T47D (cell line): ENCODE measurements at regions not wholly inside any gene's neighbourhood (a gene's known extent, or its start where the extent isn't known, plus 50 kb on each side); places are given as distances from the start of the nearest gene placed in this dataset.
"Not testable (repeated sequence)": the region's sequence is repeated elsewhere in the genome, so short reads cannot be mapped to it uniquely, and the experiment has no call there.

ENCODE experiments used
- DNase-seq, 2 experiments: peaks; one replicate each; pipeline versions ENCODE4 v3.0.0 to v3.0.0-alpha.2; 2011 to 2012; ENCODE audit warnings: low read depth in 1 of 2, low spot score in 1 of 2
- JUND ChIP-seq: IDR thresholded peaks from 2 replicates; pipeline ENCODE4 v1.6.1; 2012; ENCODE audit warnings: low read depth
- in situ Hi-C: cut with HindIII; loops from 2 replicates; pipeline ENCODE4 v1.10.0; 2016; ENCODE audit warnings: low sequenced_read_pairs, low pct_unique_long_range_greater_than_20kb

DNA sequence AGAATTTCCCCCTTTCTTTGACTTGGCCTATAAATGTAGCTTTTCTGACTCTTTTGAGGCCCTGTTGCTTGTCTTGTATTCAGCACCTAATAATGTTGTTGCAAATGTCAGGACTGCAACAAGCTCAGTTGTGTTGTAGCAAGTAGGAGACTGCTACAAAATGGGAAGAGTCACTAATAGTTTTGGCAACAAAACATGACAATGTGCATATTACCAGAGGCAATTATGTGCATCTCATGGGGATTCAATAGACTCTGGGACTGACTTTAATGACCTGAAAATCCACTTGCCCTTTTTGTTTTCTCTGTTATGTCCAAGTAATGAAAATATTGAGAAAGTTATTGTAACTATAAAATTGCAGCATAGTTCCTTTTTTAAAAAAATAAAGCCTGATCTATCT lies 368.4 kb downstream of the OSTF1 start:
- no peak for TF ChIP-seq JUND
- no peak for DNase-seq
- in situ Hi-C loops, result no loop called here

DNA sequence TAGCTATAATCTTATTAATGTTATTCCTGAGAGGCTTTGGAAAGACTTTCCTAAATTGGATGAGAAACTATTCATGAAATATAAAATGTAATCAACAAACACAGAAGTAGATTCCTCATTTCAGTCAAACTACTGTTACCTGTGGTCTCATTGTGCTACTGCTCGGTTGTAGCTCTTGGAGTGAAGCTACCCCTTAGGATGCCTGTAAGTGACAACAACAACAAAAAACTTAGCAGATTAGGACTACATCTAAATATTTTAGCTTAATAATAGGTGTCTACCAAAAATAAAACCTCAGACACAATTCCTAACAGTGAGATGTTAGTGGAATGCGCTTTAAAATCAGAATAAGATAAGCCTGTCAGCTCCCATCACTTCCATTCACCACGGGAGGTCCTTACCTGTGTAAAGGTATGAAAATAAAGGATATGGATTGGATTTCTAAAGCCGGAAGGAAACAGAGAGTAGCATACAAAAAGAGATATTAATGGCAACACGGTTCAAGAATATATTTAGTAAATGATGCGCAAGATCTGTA lies 369.2 kb downstream of the OSTF1 start:
- in situ Hi-C loops, result no loop called here
- DNase-seq, result no peak
- TF ChIP-seq JUND, result no peak

DNA sequence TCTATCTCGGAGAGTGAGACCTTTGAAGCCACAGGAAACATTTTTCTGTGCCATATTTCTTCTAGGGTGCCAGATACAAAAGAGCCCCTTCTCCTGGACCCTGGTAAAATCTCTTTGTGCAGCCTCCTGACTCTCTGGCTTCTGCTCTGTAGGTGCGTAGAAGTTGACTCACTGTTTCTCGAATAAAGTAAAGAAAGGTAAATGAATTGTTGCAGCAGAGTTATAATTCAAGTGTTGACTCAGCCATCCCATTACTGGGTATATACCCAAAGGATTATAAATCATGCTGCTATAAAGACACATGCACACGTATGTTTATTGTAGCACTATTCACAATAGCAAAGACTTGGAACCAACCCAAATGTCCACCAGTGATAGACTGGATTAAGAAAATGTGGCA lies 371.0 kb downstream of the OSTF1 start:
- DNase-seq, result not testable (repeated sequence)

DNA sequence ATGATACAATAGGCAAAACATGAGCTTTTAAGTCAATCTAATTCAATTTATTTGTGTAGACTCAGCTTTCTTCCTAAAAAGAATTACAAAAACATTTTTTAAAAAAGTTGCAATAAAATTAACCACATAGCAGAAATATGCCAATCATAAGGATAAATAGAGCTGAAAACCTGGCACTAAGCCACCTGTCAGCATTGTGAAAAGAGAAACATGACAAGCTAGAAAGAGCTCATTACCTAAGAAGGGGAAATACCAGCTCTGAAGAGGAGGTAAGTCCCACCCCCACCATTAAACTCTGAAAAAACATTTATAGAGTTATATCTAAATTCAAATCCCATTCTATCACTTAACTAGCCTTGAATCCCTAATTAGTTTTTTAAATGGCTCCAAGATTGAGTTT lies 372.9 kb downstream of the OSTF1 start:
- no peak for TF ChIP-seq JUND
- no peak for DNase-seq
- in situ Hi-C loops, result no loop called here

More for the DNA sequence above, 371.0 kb downstream of the OSTF1 start:
- in situ Hi-C loops, result not testable (repeated sequence)

DNA sequence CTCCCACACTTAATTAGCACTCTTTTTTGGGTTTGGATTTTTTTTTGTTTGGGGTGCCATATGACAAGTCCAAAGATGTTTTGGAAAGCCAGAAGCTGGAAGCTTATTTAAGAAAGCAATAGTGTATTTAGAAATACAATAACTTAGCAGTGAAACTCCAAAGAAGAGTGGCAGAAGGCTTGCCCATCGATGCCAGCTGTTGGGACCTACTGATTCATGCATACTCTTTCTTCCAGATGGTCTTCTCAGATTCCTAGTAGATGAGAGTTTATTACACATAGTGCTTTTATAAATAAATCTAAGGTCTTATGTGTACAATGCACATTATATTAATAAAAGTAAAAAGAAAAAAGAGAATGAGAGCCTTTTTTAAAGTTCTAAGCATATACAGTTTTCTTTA lies 374.6 kb downstream of the OSTF1 start:
- in situ Hi-C loops, result no loop called here
- no peak for DNase-seq

DNA sequence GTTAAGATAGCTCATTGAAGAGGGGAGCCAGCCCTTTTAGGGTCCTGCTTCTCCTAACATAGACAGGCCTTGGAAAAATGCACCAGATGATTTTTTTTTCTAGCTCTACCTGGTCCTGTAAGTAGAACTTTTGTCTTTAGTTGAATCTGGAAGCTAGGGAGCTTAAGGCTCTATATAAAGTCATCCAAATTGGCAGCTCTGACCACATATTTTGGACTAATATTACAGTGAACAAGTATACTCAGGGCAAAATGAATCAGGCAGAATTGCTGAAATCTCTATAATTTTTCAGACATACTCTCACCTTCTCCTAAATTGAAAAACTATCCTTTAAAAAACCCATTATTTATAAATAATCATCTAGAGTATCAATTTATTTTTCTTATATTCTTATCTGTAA lies 375.6 kb downstream of the OSTF1 start:
- in situ Hi-C loops, result no loop called here
- no peak for DNase-seq
- TF ChIP-seq JUND, result no peak

More for the DNA sequence above, 374.6 kb downstream of the OSTF1 start:
- TF ChIP-seq JUND, result no peak

DNA sequence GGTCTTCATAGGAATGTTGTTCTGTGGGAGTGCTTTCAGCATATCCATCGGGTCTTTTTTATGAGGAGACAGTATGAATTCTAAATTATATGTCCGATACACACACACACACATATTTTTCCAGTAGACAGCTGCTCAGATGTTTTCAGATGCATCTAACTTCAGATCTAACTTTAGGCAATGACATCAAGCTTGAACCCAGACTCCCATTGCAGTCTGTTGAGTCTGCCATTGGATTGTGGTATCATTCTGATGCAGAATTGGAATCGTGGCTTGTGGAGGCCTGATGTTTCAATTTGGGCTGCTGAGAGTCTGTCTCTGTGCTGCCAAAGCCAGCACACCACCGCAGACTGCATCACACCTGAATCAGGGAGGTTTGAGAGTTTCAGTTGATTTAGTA lies 376.4 kb downstream of the OSTF1 start:
- TF ChIP-seq JUND, result no peak
- no peak for DNase-seq
- in situ Hi-C loops, result no loop called here

DNA sequence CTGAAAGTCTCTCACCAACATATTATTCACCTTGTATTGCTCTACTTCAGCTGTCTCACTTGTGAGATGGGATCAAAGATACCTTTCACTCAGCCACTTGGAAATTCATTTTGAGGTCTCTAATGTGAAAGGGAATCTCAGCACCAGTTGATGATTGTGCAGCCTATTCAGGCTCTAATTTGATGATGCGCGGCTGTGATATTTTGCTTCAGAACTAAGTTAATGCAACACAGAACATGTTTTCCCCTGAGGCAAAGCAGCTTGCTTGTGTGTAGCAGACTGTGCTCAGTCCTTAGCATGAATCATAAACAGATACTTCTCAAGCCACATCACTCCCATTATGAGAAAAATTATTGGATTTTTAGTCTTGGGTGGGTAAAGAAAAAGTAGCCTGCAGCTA lies 378.8 kb downstream of the OSTF1 start:
- DNase-seq, result no peak
- no peak for TF ChIP-seq JUND
- in situ Hi-C loops, result no loop called here

DNA sequence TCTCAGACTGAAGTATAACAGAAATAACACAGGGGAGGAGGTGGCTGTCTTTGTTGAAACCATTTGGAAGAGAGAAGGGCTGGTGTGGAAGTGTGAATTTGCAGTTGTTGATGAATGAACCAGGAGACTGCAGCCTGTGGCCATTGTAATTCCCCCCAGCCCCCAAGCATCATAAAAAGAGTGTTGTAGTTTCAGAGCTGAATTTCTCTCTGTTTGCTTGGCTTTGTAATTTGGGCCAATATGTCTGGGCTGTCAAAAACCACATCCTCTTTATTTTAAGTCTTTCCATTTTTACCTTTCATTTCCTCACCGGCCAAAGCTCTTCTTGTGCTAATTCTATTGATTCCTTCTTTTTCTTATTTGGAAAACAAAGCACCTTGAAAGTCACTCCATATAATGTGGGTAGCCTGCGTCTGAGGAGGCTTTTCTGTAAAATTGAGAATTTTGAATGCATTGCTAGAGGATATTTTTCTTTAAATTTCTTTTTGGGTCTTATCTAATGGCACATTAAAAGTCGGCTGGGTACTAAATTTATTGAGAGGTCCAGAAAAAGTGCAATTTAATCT lies 383.3 kb downstream of the OSTF1 start:
- in situ Hi-C loops, result no loop called here
- TF ChIP-seq JUND, result no peak
- no peak for DNase-seq

DNA sequence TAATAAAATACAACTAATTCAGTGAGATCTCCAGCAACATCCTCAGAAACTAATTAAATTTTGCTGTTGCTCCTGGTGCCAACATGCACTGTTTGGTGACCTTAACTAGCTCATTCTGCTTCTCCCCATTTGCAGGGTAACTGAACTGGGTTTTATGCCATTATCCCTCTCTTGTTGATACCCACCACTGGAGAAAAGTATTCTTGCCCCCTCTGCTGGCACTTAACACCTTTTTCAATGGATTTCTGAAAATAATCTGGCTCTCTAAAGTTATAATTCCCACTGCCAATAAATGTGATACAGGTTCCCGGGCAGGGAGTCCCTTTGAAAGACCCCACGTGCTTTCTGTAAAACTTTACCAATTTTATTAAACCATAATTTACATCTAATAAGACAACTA lies 394.3 kb downstream of the OSTF1 start:
- no peak for DNase-seq
- in situ Hi-C loops, result no loop called here
- no peak for TF ChIP-seq JUND

DNA sequence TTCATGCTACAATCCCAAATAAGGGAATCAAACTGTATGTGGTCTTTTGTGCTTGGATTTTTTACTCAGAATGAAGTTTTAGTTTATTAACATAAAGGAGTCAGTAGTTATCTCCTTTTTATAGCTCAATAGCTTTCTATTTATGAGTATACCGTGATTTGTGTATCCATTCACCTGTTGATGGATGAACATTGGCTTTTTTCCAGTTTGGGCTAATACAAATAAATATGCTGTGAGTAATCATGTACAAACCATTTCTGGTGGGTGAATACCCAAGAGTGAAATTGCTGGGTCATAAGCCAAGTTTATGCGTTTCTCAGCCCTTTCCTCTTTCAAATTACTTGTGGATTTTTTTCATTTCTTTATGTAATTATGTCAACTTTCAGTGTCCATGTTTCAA lies 395.3 kb downstream of the OSTF1 start:
- in situ Hi-C loops, result no loop called here
- no peak for TF ChIP-seq JUND
- DNase-seq, result no peak

DNA sequence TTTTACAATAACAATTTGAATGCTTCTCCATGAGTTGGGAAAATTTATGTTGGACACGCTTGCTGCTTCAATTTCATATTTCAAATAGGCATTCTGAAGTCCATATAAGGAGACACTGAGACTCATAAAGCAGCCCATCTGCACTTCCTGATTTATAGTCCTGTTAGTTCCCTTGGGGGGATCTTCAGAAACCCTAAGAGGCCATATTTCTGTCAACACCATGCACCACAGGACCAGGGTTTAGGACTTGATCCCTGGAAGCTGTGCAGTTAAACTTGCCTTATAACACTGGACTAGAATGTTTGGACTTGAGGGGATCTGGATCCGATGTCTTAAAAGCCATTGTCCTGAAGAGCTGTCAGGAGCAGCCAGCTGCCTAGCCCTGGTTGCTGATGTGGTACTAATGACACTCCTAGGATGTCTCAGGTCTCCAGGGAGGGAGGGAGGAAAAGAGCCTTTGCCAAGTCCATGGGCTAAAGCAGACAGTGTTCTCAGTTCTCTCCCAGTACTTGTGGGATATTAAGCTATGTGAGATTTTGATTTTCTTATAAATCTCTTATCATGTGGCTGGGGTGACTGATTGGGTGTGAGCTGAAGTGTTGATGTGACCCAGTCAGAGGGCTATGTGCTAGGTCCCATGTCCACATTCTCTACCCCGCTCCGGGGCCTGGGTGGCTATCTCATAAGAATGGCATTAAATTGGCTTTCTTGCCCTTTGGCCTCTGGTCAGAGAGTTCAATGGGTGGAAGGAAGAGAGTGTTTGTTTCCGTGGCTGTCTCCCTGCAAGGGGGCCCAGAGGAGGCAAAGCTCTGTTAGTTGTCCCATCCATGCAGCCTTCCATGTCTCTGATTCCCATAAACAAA lies 399.8 kb downstream of the OSTF1 start:
- no peak for DNase-seq
- in situ Hi-C loops, result no loop called here
- TF ChIP-seq JUND, result no peak

DNA sequence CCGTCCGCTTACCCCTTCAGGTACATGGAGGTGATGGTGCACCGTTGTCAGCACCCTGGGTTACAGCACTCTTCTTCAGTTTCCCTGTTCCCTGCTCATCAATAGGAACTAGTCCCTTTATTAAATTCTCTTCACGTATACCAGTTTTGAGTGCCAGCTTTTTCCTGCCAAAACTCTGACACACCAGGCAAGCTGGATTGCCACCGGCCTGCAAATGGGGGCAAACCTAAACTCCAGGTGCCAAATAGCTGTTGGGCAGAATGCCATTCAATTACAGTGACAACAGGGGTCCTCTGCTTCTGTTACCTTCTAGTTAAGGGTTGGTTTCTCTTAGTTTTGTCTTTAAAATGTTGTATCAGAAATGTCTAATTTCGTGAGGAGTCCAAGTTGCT lies 400.4 kb downstream of the OSTF1 start:
- in situ Hi-C loops, result no loop called here
- TF ChIP-seq JUND, result no peak

More for the DNA sequence above, 400.4 kb downstream of the OSTF1 start:
- DNase-seq, result no peak
